ENCODE measurements at regions not wholly inside any gene's neighbourhood (a gene's known extent, or its start where the extent isn't known, plus 50 kb on each side); places are given as distances from the start of the nearest gene placed in this dataset.
A peak's percentile ranks its signal among the peaks of the same experiment; 100 is the strongest.
"Not testable (repeated sequence)": the region's sequence is repeated elsewhere in the genome, so short reads cannot be mapped to it uniquely, and the experiment has no call there.

GRCh38 chr1:239107676-239108075, 278.7 kb upstream of the CHRM3 start (continued):
- TF ChIP-seq RORB (CRISPR knock-in tag; IDR thresholded peaks at IDR 0.05) (no peak), ZNF396 (CRISPR knock-in tag; IDR thresholded peaks at IDR 0.05; ENCODE audit: borderline replicate concordance) (no peak), CREM (CRISPR knock-in tag; IDR thresholded peaks at IDR 0.05) (no peak), ELF4 (CRISPR knock-in tag; IDR thresholded peaks at IDR 0.05; ENCODE audit: low read depth) (no peak), ZNF532 (CRISPR knock-in tag; IDR thresholded peaks at IDR 0.05; ENCODE audit: borderline replicate concordance) (0 out of 2 replicates have a peak, but pooled peaks have one; percentile 53), FOXK1 (CRISPR knock-in tag; IDR thresholded peaks at IDR 0.05) (0 out of 2 replicates have a peak, but pooled peaks have one; percentile 32), FOXJ3 (CRISPR knock-in tag; IDR thresholded peaks at IDR 0.05; ENCODE audit: borderline replicate concordance) (no peak), NR2C2 (CRISPR knock-in tag; IDR thresholded peaks at IDR 0.05) (no peak), ZBTB43 (CRISPR knock-in tag; IDR thresholded peaks at IDR 0.05) (peak; percentile 42; the same call in 1 of the 2 replicates), AR (CRISPR knock-in tag; IDR thresholded peaks at IDR 0.05) (no peak), CTCF (IDR thresholded peaks at IDR 0.05) (no peak), MAX (CRISPR knock-in tag; IDR thresholded peaks at IDR 0.05) (no peak)

- H3K27me3 Mint-ChIP-seq (ENCODE audit: low read depth); CTCF ChIA-PET; POLR2A ChIA-PET: not testable (repeated sequence)
- H3K27ac Mint-ChIP-seq: peak overlapping the region; percentile 97
- peak; percentile 20; the same call in 1 of the 2 replicates for ATAC-seq
- peaks cover 76% of the 10 kb centered on the region for H3K4me1 Mint-ChIP-seq
- peak overlapping the region; percentile 41 for H3K4me3 Mint-ChIP-seq
- H3K36me3 Mint-ChIP-seq: peaks cover 10% of the 10 kb centered on the region; the same call in 1 of the 2 replicates
- peak; percentile 53 for DNase-seq (ENCODE audit: low spot score)
- H3K9me3 Mint-ChIP-seq: 0 out of 2 replicates have a peak, but pooled peaks cover 11% of the 10 kb centered on the region
Observed at GRCh38 chr1:239106689-239107088, 279.7 kb upstream of the CHRM3 start.
